ENCODE measurements at regions not wholly inside any gene's neighbourhood (a gene's known extent, or its start where the extent isn't known, plus 50 kb on each side); places are given as distances from the start of the nearest gene placed in this dataset.

- CTCF ChIA-PET: no interaction called here
- no peaks in the 10 kb centered on the region for H3K9me3 ChIP-seq
- WGBS (ENCODE audit: missing lambda C conversion rate): 0% methylated on average over 2 of the region's 2 CpGs
Measured at GRCh38 chr6:92024881-92025280, 1394.5 kb downstream of the EPHA7 start.

DNA sequence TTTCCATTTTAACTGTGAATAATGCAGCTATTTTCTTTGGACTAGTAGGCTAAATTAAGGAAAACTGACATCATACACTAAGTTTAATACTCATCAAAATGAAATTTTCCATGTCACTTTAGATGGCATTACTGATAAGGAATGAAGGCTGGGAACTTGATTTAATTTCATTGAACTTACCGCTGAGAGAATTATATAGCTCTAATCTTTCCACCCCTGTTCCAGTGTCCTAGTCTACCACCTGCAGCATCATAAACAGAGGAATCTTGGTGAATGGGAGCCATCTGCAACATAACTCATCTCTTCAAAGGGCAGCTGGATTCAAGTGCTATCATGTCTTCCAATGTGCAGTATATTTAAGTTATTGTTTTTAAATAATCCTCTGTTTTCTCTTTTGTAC, 1395.2 kb downstream of the EPHA7 start:
- POLR2A ChIA-PET: no interaction called here
- Histone ChIP-seq H3K4me1 (no peaks in the 10 kb centered on the region), H3K4me2 (no peak overlapping the region), H3K9me3 (no peaks in the 10 kb centered on the region), H3K4me3 (no peak overlapping the region), H3K27ac (no peak overlapping the region)
- 63% methylated on average over 1 of the region's 1 CpG for WGBS (ENCODE audit: missing lambda C conversion rate)
- CTCF ChIA-PET: no interaction called here
- FAIRE-seq: no peak
- no peak for ATAC-seq
- TF ChIP-seq POLR2AphosphoS2 (conservative IDR thresholded peaks at IDR 0.05; ENCODE audit: low read length) (no peak), NFE2L2 (conservative IDR thresholded peaks at IDR 0.05; ENCODE audit: low read length) (no peak), ATOH8 (CRISPR knock-in tag; IDR thresholded peaks at IDR 0.05; ENCODE audit: low read depth) (no peak), CEBPB (IDR thresholded peaks at IDR 0.05) (no peak), ZSCAN20 (CRISPR knock-in tag; IDR thresholded peaks at IDR 0.05) (no peak), RNF2 (IDR thresholded peaks at IDR 0.05; ENCODE audit: borderline replicate concordance, low read depth) (no peak), CBX8 (IDR thresholded peaks at IDR 0.05) (no peak), NR3C1 (IDR thresholded peaks at IDR 0.05) (no peak), HEYL (CRISPR knock-in tag; IDR thresholded peaks at IDR 0.05) (no peak), EHF (CRISPR knock-in tag; IDR thresholded peaks at IDR 0.05) (no peak)
- TF ChIP-seq, protein P1, sequence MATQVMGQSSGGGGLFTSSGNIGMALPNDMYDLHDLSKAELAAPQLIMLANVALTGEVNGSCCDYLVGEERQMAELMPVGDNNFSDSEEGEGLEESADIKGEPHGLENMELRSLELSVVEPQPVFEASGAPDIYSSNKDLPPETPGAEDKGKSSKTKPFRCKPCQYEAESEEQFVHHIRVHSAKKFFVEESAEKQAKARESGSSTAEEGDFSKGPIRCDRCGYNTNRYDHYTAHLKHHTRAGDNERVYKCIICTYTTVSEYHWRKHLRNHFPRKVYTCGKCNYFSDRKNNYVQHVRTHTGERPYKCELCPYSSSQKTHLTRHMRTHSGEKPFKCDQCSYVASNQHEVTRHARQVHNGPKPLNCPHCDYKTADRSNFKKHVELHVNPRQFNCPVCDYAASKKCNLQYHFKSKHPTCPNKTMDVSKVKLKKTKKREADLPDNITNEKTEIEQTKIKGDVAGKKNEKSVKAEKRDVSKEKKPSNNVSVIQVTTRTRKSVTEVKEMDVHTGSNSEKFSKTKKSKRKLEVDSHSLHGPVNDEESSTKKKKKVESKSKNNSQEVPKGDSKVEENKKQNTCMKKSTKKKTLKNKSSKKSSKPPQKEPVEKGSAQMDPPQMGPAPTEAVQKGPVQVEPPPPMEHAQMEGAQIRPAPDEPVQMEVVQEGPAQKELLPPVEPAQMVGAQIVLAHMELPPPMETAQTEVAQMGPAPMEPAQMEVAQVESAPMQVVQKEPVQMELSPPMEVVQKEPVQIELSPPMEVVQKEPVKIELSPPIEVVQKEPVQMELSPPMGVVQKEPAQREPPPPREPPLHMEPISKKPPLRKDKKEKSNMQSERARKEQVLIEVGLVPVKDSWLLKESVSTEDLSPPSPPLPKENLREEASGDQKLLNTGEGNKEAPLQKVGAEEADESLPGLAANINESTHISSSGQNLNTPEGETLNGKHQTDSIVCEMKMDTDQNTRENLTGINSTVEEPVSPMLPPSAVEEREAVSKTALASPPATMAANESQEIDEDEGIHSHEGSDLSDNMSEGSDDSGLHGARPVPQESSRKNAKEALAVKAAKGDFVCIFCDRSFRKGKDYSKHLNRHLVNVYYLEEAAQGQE (IDR thresholded peaks at IDR 0.05): no peak
- no peak for DNase-seq (ENCODE audit: low read depth in 1 of 2, low spot score in 1 of 2)

More at GRCh38 chr6:92024881-92025280, 1394.5 kb downstream of the EPHA7 start:
- Histone ChIP-seq H3K4me1 (no peaks in the 10 kb centered on the region), H3K4me3 (no peak overlapping the region), H3K4me2 (no peak overlapping the region), H3K27ac (no peak overlapping the region)
- DNase-seq (ENCODE audit: low read depth in 1 of 2, low spot score in 1 of 2): no peak
- FAIRE-seq: no peak
- POLR2A ChIA-PET: no interaction called here
- no peak for TF ChIP-seq CHD2 (IDR thresholded peaks at IDR 0.05; ENCODE audit: low read length, partially characterized antibody)
- ATAC-seq: no peak

DNA sequence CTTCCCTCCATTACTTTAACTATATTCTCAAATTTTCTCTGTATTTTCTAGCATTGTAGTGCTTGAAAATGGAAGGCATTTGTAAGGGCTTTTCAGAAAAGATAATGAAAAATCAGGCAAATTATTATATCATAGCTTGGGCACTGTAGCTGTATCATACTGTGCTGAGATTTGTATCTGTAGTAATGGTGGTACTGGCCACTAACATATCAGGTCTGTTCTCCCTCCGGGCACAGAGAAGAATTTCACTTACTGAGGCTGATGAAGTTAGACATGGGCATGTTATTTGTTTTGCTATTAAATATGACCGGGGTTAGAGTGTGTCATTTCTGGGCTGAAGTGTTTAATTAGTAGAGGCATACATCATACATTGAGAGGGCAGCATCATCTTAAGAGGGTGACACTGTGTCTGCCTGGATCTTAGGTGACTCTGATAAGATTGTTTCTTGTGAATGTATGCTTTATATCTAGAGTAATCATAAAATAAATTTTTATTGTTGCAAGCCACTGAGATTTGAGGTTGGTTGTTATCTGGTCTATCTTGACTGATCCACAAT, 1395.9 kb downstream of the EPHA7 start:
- no peak overlapping the region for H3K27ac ChIP-seq
- CTCF ChIA-PET: no interaction called here
- no peaks in the 10 kb centered on the region for H3K9me3 ChIP-seq
- POLR2A ChIA-PET: no interaction called here
- 4% methylated on average over 2 of the region's 2 CpGs for WGBS (ENCODE audit: missing lambda C conversion rate)
- FAIRE-seq (no peak), ATAC-seq (no peak), DNase-seq (ENCODE audit: low read depth in 1 of 2, low spot score in 1 of 2) (no peak)
- no peak overlapping the region for H3K4me2 ChIP-seq
- TF ChIP-seq RARB (CRISPR knock-in tag; IDR thresholded peaks at IDR 0.05): no peak
- no peak for TF ChIP-seq BHLHE40 (IDR thresholded peaks at IDR 0.05; ENCODE audit: low read depth, low read length)
- no peak for TF ChIP-seq PHF8 (IDR thresholded peaks at IDR 0.05; ENCODE audit: borderline replicate concordance, low read depth)
- TF ChIP-seq FOXS1 (CRISPR knock-in tag; IDR thresholded peaks at IDR 0.05): no peak
- TF ChIP-seq ZNF302 (CRISPR knock-in tag; IDR thresholded peaks at IDR 0.05): no peak
- TF ChIP-seq TFCP2L1 (CRISPR knock-in tag; IDR thresholded peaks at IDR 0.05): no peak
- TF ChIP-seq NR3C1 (IDR thresholded peaks at IDR 0.05): no peak
- TF ChIP-seq FOSB (CRISPR knock-in tag; IDR thresholded peaks at IDR 0.05): no peak
- no peak for TF ChIP-seq SREBF2 (IDR thresholded peaks at IDR 0.05)
- TF ChIP-seq, protein P2, sequence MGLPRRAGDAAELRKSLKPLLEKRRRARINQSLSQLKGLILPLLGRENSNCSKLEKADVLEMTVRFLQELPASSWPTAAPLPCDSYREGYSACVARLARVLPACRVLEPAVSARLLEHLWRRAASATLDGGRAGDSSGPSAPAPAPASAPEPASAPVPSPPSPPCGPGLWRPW (IDR thresholded peaks at IDR 0.05): no peak
- no peaks in the 10 kb centered on the region for H3K4me1 ChIP-seq
- H3K4me3 ChIP-seq: no peak overlapping the region
